Fibroblast of lung (primary cell): ENCODE measurements at regions not wholly inside any gene's neighbourhood (a gene's known extent, or its start where the extent isn't known, plus 50 kb on each side); places are given as distances from the start of the nearest gene placed in this dataset.
A peak's percentile ranks its signal among the peaks of the same experiment; 100 is the strongest.
"Not testable (repeated sequence)": the region's sequence is repeated elsewhere in the genome, so short reads cannot be mapped to it uniquely, and the experiment has no call there.

Source experiments
- DNase-seq, 2 donors: peaks; one replicate each; pipeline versions ENCODE4 v3.0.0 to v3.0.0-alpha.2; 2010; ENCODE audit warnings: low read depth in 2 of 2
- H2AFZ ChIP-seq: 2 replicates; pipeline ENCODE4 v1.5.1; 2012; ENCODE audit warnings: low read length, control low read depth, inconsistent platforms
- H3K27ac ChIP-seq: 2 replicates; pipeline ENCODE4 v1.5.1; 2011; ENCODE audit warnings: low read length, control low read depth; ENCODE audit not compliant: insufficient read depth
- H3K27me3 ChIP-seq: 2 replicates; pipeline ENCODE4 v1.5.1; 2011; ENCODE audit warnings: mild to moderate bottlenecking, low read length; ENCODE audit not compliant: control insufficient read depth, insufficient read depth
- H3K36me3 ChIP-seq: 2 replicates; pipeline ENCODE4 v1.5.1; 2011; ENCODE audit warnings: low read length; ENCODE audit not compliant: control insufficient read depth, insufficient read depth
- H3K4me1 ChIP-seq: 2 replicates; pipeline ENCODE4 v1.5.1; 2011; ENCODE audit warnings: low read length; ENCODE audit not compliant: control insufficient read depth, insufficient read depth; ENCODE audit errors: extremely low read depth
- H3K4me2 ChIP-seq: 2 replicates; pipeline ENCODE4 v1.5.1; 2011; ENCODE audit warnings: low read length, control low read depth; ENCODE audit not compliant: insufficient read depth; ENCODE audit errors: extremely low read depth
- H3K4me3 ChIP-seq, 4 experiments: fragments of 200-600 bp in 1 of 4; sonication (generic) in 1 of 4; replicated peaks in 1 of 4; 2 replicates each; pipeline ENCODE4 v1.5.1; 2011 to 2016; ENCODE audit warnings: low read length in 4 of 4, low read depth in 3 of 4, mild to moderate bottlenecking in 3 of 4, control low read depth in 2 of 4, inconsistent platforms in 1 of 4, mixed read lengths in 1 of 4; ENCODE audit not compliant: insufficient read depth in 1 of 4; ENCODE audit errors: control extremely low read depth in 1 of 4
- H3K79me2 ChIP-seq: 2 replicates; pipeline ENCODE4 v1.5.1; 2012; ENCODE audit warnings: mild to moderate bottlenecking, low read length, inconsistent platforms; ENCODE audit not compliant: control insufficient read depth, insufficient read depth
- H3K9ac ChIP-seq: 2 replicates; pipeline ENCODE4 v1.5.1; 2011; ENCODE audit warnings: mild to moderate bottlenecking, low read length, control low read depth; ENCODE audit not compliant: insufficient read depth
- H3K9me3 ChIP-seq: 2 replicates; pipeline ENCODE4 v1.5.1; 2012; ENCODE audit warnings: low read depth, low read length; ENCODE audit not compliant: control insufficient read depth, insufficient read depth
- H4K20me1 ChIP-seq: 2 replicates; pipeline ENCODE4 v1.5.1; 2011; ENCODE audit warnings: low read length; ENCODE audit not compliant: control insufficient read depth, insufficient read depth; ENCODE audit errors: extremely low read depth
- EZH2 ChIP-seq: IDR thresholded peaks from 2 replicates; pipeline ENCODE4 v1.5.1; 2012; ENCODE audit warnings: low read length, control low read depth, mild to moderate bottlenecking; ENCODE audit errors: missing control alignments
- TF ChIP-seq, protein P1 (sequence below), 2 donors: IDR thresholded peaks in 1 of 2; conservative IDR thresholded peaks in 1 of 2; 1 replicate in 1 of 2; 2 replicates in 1 of 2; pipeline ENCODE4 v1.5.1; 2011 to 2012; ENCODE audit warnings: low read length in 2 of 2, control low read depth in 1 of 2, inconsistent platforms in 1 of 2, low read depth in 1 of 2, mild to moderate bottlenecking in 1 of 2

- no peaks in the 10 kb centered on the region for H3K27me3 ChIP-seq
- no peak overlapping the region for H2AFZ ChIP-seq
- no peak overlapping the region for H3K9ac ChIP-seq
- TF ChIP-seq, protein P1, sequence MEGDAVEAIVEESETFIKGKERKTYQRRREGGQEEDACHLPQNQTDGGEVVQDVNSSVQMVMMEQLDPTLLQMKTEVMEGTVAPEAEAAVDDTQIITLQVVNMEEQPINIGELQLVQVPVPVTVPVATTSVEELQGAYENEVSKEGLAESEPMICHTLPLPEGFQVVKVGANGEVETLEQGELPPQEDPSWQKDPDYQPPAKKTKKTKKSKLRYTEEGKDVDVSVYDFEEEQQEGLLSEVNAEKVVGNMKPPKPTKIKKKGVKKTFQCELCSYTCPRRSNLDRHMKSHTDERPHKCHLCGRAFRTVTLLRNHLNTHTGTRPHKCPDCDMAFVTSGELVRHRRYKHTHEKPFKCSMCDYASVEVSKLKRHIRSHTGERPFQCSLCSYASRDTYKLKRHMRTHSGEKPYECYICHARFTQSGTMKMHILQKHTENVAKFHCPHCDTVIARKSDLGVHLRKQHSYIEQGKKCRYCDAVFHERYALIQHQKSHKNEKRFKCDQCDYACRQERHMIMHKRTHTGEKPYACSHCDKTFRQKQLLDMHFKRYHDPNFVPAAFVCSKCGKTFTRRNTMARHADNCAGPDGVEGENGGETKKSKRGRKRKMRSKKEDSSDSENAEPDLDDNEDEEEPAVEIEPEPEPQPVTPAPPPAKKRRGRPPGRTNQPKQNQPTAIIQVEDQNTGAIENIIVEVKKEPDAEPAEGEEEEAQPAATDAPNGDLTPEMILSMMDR (conservative IDR thresholded peaks at IDR 0.05 in 1 of 2, IDR thresholded peaks at IDR 0.05 in 1 of 2; ENCODE audit: low read depth in 1 of 2, low read length in 2 of 2), result no peak
- no peak for TF ChIP-seq EZH2
- no peaks in the 10 kb centered on the region for H3K9me3 ChIP-seq
- H3K4me1 ChIP-seq, result no peaks in the 10 kb centered on the region
- H3K79me2 ChIP-seq, result no peaks in the 10 kb centered on the region
- no peaks in the 10 kb centered on the region for H3K36me3 ChIP-seq
- no peak for DNase-seq
- no peak overlapping the region for H3K4me3 ChIP-seq
- H3K27ac ChIP-seq, result no peak overlapping the region
- H3K4me2 ChIP-seq, result no peak overlapping the region
- no peaks in the 10 kb centered on the region for H4K20me1 ChIP-seq
These were observed 65.8 kb upstream of the CRIM1 start for GRCh38 chr2:36289731-36290130.

DNA sequence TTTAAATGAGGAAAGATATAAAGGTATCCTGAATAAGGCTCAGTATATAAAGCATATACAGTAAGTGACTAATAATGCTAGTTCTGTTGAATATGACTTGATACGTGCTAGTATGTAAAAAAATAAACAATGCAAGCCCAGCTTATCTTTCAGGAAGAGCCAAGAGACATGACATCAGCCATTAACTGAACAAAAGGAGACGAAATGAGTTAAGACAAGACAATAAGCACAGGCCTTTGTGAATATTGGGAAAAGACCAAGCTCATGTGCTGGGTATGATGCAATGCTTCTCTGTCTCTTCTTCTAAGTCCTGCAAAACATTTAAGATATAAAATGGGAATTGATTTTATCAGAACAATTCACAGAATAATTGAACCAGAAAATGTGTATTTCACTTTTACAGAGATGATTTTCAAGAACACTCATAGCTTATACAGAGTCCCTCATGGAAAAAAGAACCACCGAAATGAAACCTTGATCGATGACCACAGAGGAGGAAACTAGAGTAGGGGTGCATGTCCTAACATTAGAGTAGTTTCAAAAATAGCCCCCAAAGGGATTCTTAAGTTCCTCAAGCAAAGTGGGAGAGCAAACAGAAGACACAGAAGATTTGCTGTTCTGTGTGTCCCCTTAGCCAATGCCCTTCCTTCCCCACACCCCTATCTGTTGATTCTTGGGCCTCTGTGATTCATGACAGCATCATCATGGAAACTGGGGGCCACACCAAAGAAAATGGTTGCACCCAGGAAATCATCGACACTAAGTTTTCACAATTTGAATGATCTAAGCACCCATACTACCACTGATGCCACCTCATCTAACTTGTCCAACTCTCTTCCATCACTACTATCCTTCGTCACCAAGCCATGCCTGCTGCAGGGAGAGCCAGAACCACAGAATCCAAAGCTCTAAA is 68.0 kb upstream of the CRIM1 start:
- Histone ChIP-seq H3K27me3 (peaks cover 3% of the 10 kb centered on the region), H3K9ac (no peak overlapping the region), H3K79me2 (no peaks in the 10 kb centered on the region), H3K9me3 (no peaks in the 10 kb centered on the region), H2AFZ (no peak overlapping the region), H3K36me3 (no peaks in the 10 kb centered on the region), H4K20me1 (no peaks in the 10 kb centered on the region), H3K27ac (no peak overlapping the region), H3K4me3 (no peak overlapping the region), H3K4me2 (no peak overlapping the region), H3K4me1 (no peaks in the 10 kb centered on the region)
- DNase-seq, result peak; percentile 48 to 69
- TF ChIP-seq, protein P1 (conservative IDR thresholded peaks at IDR 0.05 in 1 of 2, IDR thresholded peaks at IDR 0.05 in 1 of 2; ENCODE audit: low read depth in 1 of 2, low read length in 2 of 2), result no peak

- H3K4me3 ChIP-seq, H3K27me3 ChIP-seq, H3K4me2 ChIP-seq, H4K20me1 ChIP-seq, H3K36me3 ChIP-seq, H3K9ac ChIP-seq, H3K4me1 ChIP-seq, DNase-seq, H3K27ac ChIP-seq, H2AFZ ChIP-seq, H3K9me3 ChIP-seq, H3K79me2 ChIP-seq: not testable (repeated sequence)
These were observed 76.1 kb upstream of the CRIM1 start for GRCh38 chr2:36279506-36279905.
